ENCODE measurements at regions not wholly inside any gene's neighbourhood (a gene's known extent, or its start where the extent isn't known, plus 50 kb on each side); places are given as distances from the start of the nearest gene placed in this dataset.

DNA sequence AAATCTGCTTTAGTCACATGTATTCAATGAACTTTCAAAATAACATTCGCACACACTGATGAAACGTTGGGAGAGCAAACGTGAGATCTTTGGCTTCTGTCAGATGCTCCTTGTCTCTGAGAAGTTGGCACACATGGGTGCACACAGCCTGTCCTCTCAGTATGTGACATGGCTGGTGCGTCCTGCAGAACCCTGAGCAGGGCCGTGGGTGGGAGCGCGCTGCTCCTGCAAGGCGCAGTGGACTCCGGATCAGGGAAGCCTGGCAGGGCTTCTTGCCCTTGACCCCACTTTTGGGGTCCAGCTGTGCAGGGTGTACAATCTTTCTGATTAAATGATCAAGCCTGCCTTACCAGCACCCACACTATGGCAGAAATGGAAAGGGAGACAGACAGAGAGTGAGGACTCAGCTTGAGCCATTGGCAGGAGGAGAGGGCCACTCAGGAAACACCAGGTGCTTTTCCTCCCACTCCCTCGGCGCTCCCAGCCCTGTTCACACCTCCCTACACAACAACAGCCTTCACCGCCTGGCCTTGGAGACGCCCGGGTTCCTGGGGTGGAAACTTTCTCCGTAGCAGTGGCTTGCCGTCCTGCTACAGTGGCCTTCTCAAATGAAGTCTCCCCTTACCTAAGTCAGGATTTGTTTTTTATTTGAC, 108.4 kb upstream of the SNTG2 start:
- CTCF ChIA-PET: no interaction called here
- POLR2A ChIA-PET: no interaction called here
- DNase-seq (ENCODE audit: low read depth, low spot score): no peak
- no peak overlapping the region for H3K4me3 ChIP-seq (ENCODE audit: low read depth, low read length)
- TF ChIP-seq, protein P1, sequence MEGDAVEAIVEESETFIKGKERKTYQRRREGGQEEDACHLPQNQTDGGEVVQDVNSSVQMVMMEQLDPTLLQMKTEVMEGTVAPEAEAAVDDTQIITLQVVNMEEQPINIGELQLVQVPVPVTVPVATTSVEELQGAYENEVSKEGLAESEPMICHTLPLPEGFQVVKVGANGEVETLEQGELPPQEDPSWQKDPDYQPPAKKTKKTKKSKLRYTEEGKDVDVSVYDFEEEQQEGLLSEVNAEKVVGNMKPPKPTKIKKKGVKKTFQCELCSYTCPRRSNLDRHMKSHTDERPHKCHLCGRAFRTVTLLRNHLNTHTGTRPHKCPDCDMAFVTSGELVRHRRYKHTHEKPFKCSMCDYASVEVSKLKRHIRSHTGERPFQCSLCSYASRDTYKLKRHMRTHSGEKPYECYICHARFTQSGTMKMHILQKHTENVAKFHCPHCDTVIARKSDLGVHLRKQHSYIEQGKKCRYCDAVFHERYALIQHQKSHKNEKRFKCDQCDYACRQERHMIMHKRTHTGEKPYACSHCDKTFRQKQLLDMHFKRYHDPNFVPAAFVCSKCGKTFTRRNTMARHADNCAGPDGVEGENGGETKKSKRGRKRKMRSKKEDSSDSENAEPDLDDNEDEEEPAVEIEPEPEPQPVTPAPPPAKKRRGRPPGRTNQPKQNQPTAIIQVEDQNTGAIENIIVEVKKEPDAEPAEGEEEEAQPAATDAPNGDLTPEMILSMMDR (IDR thresholded peaks at IDR 0.05; ENCODE audit: insufficient read depth, low read length, missing control alignments): no peak

DNA sequence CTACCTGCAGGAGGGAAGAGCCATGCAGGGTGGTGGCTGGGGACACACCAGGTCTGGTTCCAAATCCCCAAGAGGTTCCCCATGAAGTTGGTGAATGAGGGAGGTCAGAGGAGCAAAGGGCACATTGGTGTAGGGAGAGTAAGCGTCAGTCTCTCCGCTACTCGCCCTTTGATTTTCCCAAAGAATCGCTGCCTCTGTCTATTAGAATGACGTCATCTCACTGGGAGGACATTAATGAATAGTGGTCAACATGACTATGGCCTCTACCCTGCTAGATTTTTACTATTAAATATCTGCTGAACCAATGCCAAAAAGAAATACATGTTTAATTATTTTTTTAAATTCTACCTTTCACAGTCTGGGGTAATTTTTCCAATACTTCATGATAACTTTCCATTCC, 109.6 kb upstream of the SNTG2 start:
- H3K4me3 ChIP-seq (ENCODE audit: low read depth, low read length): no peak overlapping the region
- CTCF ChIA-PET: no interaction called here
- POLR2A ChIA-PET: no interaction called here
- no peak for DNase-seq (ENCODE audit: low read depth, low spot score)
- TF ChIP-seq, protein P1 (IDR thresholded peaks at IDR 0.05; ENCODE audit: insufficient read depth, low read length, missing control alignments): no peak

DNA sequence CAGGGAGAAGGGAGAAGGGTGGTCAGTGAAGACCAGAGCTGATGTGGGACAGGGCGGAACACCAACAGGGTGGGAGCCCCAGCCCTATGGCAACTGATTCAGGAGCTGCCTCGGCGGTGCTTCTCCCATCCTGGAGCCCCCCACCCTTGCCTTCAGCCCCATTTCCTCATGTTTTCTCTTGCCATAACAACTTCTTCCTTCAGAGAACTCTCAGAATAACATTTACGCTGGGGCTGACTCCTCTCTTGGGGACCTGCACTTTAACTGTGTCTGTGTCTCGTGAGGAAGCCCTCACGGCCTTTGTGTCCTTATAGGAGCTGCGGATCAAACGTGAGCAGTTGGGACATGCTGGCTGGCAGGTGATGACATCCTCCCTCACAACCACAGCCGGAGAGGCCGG, 116.4 kb upstream of the SNTG2 start:
- POLR2A ChIA-PET: no interaction called here
- H3K4me3 ChIP-seq (ENCODE audit: low read depth, low read length): no peak overlapping the region
- TF ChIP-seq, protein P1 (IDR thresholded peaks at IDR 0.05; ENCODE audit: insufficient read depth, low read length, missing control alignments): no peak
- CTCF ChIA-PET: no interaction called here
- no peak for DNase-seq (ENCODE audit: low read depth, low spot score)

DNA sequence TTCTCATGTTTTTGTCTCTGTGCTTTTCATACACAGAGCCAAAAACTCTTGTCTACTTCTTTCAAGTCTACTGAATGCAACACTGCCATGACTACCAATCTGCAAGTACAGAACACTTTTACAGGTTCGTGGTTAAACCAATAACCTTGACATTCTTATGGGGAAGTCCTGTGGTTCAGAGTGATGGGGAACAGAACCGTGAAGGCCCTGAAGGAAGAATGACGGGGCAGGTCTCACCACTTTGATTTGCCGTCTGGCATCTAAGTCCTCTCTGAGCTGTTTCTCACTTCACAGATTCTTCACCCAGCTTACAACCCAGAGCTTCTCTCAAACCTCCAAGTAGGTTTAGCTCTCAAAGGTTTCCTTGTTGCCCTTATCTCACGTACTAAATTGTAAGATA, 117.5 kb upstream of the SNTG2 start:
- ChIA-PET CTCF (no interaction called here), POLR2A (no interaction called here)
- TF ChIP-seq, protein P1 (IDR thresholded peaks at IDR 0.05; ENCODE audit: insufficient read depth, low read length, missing control alignments): no peak
- no peak overlapping the region for H3K4me3 ChIP-seq (ENCODE audit: low read depth, low read length)
- DNase-seq (ENCODE audit: low read depth, low spot score): no peak

DNA sequence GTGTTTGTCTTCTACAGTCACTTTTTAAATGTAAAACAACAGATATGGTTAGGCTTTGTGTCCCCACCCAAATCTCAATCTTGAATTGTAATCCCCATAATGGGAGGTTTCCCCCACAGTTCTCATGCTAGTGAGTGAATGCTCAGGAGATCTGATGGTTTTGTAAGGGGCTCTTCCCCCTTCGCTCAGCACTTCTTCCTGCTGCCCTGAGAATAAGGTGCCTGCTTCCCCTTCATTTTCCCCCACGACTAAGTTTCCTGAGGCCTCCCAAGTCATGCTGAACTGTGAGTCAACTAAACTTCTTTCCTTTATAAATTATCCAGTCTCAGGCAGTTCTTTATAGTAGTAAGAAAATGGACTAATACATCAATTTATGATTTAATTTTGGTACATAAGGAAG, 118.0 kb upstream of the SNTG2 start:
- TF ChIP-seq, protein P1 (IDR thresholded peaks at IDR 0.05; ENCODE audit: insufficient read depth, low read length, missing control alignments): no peak
- CTCF ChIA-PET: no interaction called here
- no peak overlapping the region for H3K4me3 ChIP-seq (ENCODE audit: low read depth, low read length)
- DNase-seq (ENCODE audit: low read depth, low spot score): no peak
- POLR2A ChIA-PET: no interaction called here

DNA sequence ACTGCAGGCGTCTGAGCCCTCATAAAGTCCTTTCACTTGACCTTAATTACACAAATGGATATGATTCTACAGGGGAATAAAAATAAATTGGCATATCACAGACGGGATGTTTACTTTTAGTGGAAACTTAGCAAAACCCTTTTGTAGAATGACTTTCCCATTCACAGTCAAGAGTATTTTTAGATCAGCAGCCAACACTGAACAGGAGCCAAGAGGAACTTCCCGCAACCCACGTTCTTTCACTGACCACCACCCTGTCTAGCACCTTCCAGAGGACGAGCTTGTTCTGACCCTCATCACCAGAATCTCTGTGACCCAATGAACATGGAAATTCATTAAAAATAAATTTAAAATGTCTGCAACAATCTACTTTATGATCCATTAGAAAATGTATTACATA, 119.0 kb upstream of the SNTG2 start:
- DNase-seq (ENCODE audit: low read depth, low spot score): no peak
- ChIA-PET CTCF (no interaction called here), POLR2A (no interaction called here)
- H3K4me3 ChIP-seq (ENCODE audit: low read depth, low read length): no peak overlapping the region
- TF ChIP-seq, protein P1 (IDR thresholded peaks at IDR 0.05; ENCODE audit: insufficient read depth, low read length, missing control alignments): no peak
